ENCODE measurements at regions not wholly inside any gene's neighbourhood (a gene's known extent, or its start where the extent isn't known, plus 50 kb on each side); places are given as distances from the start of the nearest gene placed in this dataset.
"Not testable (repeated sequence)": the region's sequence is repeated elsewhere in the genome, so short reads cannot be mapped to it uniquely, and the experiment has no call there.

DNA sequence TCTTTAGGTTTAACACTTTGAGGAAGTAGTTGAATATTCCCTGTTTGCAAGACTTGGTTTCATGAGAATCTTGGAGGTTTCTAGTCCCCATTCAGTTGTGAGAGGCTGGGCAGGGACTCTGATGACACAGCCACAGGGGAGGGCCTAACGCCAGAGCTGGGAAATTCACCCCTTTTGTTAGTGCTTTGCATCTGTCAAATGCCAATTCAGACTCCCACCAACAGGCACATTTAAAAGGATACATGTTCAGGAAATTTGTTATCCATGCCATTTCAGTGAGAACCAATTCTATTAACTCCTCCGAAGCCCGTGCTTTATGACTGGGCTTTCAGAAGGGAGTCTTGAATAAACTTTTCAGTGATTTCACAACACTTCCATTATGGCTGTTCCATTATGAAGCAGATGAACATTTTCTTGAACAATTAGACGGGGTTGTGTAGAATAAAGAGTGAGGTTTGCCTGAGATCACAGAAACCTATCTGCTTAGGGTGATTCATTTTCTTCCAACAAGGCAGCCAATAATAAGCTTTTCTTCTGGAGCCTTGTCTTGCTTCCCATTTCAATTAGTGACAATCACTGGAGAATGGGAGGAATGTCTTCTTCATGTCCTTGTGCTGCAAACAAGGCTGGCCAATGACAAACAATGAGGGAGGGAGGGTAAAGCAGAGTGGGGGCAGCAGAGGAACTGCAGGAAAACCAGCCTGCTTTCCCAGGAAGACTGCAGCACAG is 90.6 kb downstream of the SOX14 start:
- H3K27ac ChIP-seq: no peak overlapping the region
- H3K27me3 ChIP-seq: no peaks in the 10 kb centered on the region
- H3K9me3 ChIP-seq: no peaks in the 10 kb centered on the region
- TF ChIP-seq, protein P1, sequence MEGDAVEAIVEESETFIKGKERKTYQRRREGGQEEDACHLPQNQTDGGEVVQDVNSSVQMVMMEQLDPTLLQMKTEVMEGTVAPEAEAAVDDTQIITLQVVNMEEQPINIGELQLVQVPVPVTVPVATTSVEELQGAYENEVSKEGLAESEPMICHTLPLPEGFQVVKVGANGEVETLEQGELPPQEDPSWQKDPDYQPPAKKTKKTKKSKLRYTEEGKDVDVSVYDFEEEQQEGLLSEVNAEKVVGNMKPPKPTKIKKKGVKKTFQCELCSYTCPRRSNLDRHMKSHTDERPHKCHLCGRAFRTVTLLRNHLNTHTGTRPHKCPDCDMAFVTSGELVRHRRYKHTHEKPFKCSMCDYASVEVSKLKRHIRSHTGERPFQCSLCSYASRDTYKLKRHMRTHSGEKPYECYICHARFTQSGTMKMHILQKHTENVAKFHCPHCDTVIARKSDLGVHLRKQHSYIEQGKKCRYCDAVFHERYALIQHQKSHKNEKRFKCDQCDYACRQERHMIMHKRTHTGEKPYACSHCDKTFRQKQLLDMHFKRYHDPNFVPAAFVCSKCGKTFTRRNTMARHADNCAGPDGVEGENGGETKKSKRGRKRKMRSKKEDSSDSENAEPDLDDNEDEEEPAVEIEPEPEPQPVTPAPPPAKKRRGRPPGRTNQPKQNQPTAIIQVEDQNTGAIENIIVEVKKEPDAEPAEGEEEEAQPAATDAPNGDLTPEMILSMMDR (IDR thresholded peaks at IDR 0.05): no peak
- intact Hi-C loops (cut with DNase I; ENCODE audit: low total_unique reads): no loop called here
- no peak for DNase-seq
- no peak overlapping the region for H3K4me3 ChIP-seq
- no peaks in the 10 kb centered on the region for H3K36me3 ChIP-seq
- H3K4me1 ChIP-seq: no peaks in the 10 kb centered on the region

DNA sequence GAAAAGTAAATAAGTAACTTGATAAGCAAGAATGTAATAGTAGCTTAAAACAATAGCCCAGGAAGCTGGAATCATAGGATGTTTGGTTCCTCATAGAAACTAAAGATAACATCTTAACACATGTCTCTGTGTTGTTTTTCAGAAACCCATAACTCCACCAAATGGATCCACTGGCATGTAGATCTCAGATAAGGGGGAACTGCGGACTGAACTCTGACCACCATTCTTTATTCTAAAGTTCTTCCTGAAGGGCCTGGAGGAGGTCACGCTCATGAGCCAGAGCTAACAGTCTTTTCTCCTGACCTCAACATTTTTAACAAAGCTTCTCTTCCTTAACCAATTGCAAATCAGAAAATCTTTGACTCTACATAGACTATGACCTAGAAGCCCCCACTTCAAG is 101.9 kb downstream of the SOX14 start:
- H3K27me3 ChIP-seq: no peaks in the 10 kb centered on the region
- intact Hi-C loops (cut with DNase I; ENCODE audit: low total_unique reads): no loop called here
- no peaks in the 10 kb centered on the region for H3K36me3 ChIP-seq
- no peak overlapping the region for H3K27ac ChIP-seq
- no peaks in the 10 kb centered on the region for H3K4me1 ChIP-seq
- no peak overlapping the region for H3K4me3 ChIP-seq
- no peak for DNase-seq
- TF ChIP-seq, protein P1 (IDR thresholded peaks at IDR 0.05): no peak
- peaks cover 0 to 20% (median 0%) of the 10 kb centered on the region in 3 donors for H3K9me3 ChIP-seq

DNA sequence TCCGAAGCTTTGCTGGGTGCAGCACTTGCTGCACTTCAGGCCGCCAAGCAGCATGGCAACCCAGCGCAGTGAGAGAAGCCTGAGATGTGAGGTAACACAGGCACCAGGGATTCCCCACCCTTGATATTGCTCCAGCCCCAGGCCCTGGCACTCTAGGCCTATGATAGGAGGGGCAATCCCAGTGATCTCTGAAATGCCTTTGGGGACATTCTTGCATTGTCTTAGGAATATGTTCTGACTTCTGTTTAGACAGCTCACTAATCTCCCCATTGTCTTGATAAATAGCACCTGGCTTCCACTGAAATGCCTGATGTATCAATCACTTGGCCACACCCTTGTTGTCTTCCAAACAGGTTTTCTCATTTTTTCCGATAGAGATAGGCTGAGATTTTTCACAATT is 102.8 kb downstream of the SOX14 start:
- TF ChIP-seq, protein P1 (IDR thresholded peaks at IDR 0.05): no peak
- Histone ChIP-seq H3K27ac (no peak overlapping the region), H3K36me3 (no peaks in the 10 kb centered on the region), H3K4me3 (no peak overlapping the region), H3K9me3 (peaks cover 0 to 26% (median 0%) of the 10 kb centered on the region in 3 donors), H3K4me1 (no peaks in the 10 kb centered on the region), H3K27me3 (no peaks in the 10 kb centered on the region)
- no peak for DNase-seq
- intact Hi-C loops (cut with DNase I; ENCODE audit: low total_unique reads): no loop called here

DNA sequence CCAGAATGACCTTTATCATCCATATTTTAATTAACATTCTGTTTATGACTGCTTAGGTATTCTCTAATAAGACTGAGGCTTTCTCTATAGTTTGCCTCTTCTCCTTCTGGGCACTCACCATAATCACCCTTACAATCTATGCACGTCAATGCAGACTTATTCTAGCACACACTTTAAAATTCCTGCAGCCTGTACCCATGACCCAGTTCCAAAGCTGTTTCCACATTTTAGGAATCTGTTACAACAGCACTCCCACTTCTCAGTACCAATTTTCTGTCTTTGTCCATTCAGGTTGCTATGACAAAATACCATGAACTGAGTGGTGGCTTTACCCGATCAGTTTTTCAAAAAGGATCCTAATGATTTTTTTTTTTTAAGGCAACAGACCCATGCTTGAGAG is 103.5 kb downstream of the SOX14 start:
- Histone ChIP-seq H3K9me3 (peaks cover 0 to 32% (median 0%) of the 10 kb centered on the region in 3 donors), H3K27me3 (no peaks in the 10 kb centered on the region), H3K4me1 (no peaks in the 10 kb centered on the region), H3K27ac (no peak overlapping the region), H3K4me3 (no peak overlapping the region), H3K36me3 (no peaks in the 10 kb centered on the region)
- TF ChIP-seq, protein P1 (IDR thresholded peaks at IDR 0.05): no peak
- intact Hi-C loops (cut with DNase I; ENCODE audit: low total_unique reads): no loop called here
- DNase-seq: no peak

DNA sequence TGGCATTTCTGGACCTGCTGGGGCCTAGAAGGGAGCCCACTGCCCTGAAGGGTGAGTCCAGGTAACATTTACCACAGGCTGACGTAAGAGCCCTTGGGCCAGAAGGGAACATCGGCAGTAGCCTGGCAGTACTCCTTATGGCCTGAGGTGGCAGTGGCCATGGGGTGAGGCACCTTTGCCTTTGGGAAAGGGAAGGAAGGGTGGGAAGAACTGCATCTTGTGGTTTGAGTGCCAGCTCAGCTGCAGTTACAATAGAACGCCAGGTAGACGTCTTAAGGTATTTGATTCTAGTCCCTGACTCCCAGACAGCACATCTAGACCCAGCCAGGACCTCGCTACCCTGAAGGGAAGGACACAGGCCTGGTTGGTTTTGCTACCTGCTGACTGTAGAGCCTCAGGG is 104.9 kb downstream of the SOX14 start:
- Histone ChIP-seq H3K4me3 (no peak overlapping the region), H3K9me3 (peaks cover 0 to 35% (median 0%) of the 10 kb centered on the region in 3 donors)
- intact Hi-C loops (cut with DNase I; ENCODE audit: low total_unique reads): no loop called here

DNA sequence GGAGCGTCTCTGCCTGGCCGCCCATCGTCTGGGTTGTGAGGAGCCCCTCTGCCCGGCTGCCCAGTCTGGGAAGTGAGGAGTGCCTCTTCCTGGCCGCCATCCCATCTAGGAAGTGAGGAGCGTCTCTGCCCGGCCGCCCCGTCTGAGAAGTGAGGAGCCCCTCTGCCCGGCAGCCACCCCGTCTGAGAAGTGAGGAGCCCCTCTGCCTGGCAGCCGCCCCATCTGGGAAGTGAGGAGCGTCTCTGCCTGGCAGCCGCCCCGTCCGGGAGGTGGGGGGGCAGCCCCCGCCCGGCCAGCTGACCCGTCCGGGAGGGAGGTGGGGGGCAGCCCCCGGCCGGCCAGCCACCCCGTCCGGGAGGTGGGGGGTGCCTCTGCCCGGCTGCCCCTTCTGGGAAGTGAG is 108.5 kb downstream of the SOX14 start:
- H3K4me1 ChIP-seq: not testable (repeated sequence)

More for the DNA sequence above, 104.9 kb downstream of the SOX14 start:
- TF ChIP-seq, protein P1 (IDR thresholded peaks at IDR 0.05): no peak
- Histone ChIP-seq H3K27ac (no peak overlapping the region), H3K4me1 (no peaks in the 10 kb centered on the region), H3K36me3 (no peaks in the 10 kb centered on the region), H3K27me3 (no peaks in the 10 kb centered on the region)
- no peak for DNase-seq

DNA sequence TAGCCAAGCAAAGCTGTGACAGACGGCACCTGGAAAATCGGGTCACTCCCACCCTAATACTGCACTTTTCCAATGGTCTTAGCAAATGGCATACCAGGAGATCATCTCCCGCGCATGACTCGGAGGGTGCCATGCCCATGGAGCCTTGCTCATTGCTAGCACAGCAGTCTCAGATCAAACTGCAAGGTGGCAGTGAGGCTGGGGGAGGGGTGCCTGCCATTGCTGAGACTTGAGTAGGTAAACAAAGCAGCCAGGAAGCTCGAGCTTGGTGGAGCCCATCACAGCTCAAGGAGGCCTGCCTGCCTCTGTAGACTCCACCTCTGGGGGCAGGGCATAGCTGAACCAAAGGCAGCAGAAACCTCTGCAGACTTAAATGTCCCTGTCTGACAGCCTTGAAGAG is 113.1 kb upstream of the CLDN18 start:
- DNase-seq; H3K4me3 ChIP-seq; H3K4me1 ChIP-seq; H3K9me3 ChIP-seq; H3K27ac ChIP-seq; H3K36me3 ChIP-seq; H3K27me3 ChIP-seq; intact Hi-C loops (cut with DNase I; ENCODE audit: low total_unique reads): not testable (repeated sequence)

More for the DNA sequence above, 108.5 kb downstream of the SOX14 start:
- intact Hi-C loops (cut with DNase I; ENCODE audit: low total_unique reads); DNase-seq; H3K4me3 ChIP-seq; H3K27me3 ChIP-seq; H3K36me3 ChIP-seq; H3K27ac ChIP-seq: not testable (repeated sequence)
- H3K9me3 ChIP-seq: peaks cover 0 to 30% (median 0%) of the 10 kb centered on the region in 3 donors
